WERI-Rb-1 (cell line): ENCODE measurements at regions not wholly inside any gene's neighbourhood (a gene's known extent, or its start where the extent isn't known, plus 50 kb on each side); places are given as distances from the start of the nearest gene placed in this dataset.

Experiments used
- DNase-seq: peaks from one replicate; pipeline ENCODE4 v3.0.0-alpha.2; 2020
- H3K27ac ChIP-seq: fragments of 250-450 bp; sonication (Bioruptor Pico); 2 replicates; pipeline ENCODE4 v1.5.1; 2020; ENCODE audit warnings: mild to moderate bottlenecking, moderate library complexity
- H3K27me3 ChIP-seq: fragments of 250-450 bp; sonication (Bioruptor Pico); 2 replicates; pipeline ENCODE4 v1.5.1; 2021; ENCODE audit warnings: mild to moderate bottlenecking, low read depth, moderate library complexity; ENCODE audit not compliant: insufficient read depth, severe bottlenecking
- H3K36me3 ChIP-seq: fragments of 250-450 bp; sonication (Bioruptor Pico); 2 replicates; pipeline ENCODE4 v1.5.1; 2020; ENCODE audit warnings: mild to moderate bottlenecking, moderate library complexity
- H3K4me3 ChIP-seq: 2 replicates; pipeline ENCODE4 v1.5.1; 2011; ENCODE audit warnings: low read depth, mild to moderate bottlenecking, control low read depth, low read length
- H3K9me3 ChIP-seq: fragments of 250-450 bp; sonication (Bioruptor Pico); 2 replicates; pipeline ENCODE4 v1.5.1; 2021; ENCODE audit warnings: mild to moderate bottlenecking, moderate library complexity; ENCODE audit not compliant: severe bottlenecking
- TF ChIP-seq, protein P1 (sequence below): IDR thresholded peaks from 2 replicates; pipeline ENCODE4 v1.5.1; 2011; ENCODE audit warnings: low read depth, mild to moderate bottlenecking, control low read depth, inconsistent platforms, low read length

- no peak overlapping the region for H3K4me3 ChIP-seq
- no peaks in the 10 kb centered on the region for H3K36me3 ChIP-seq
- H3K27me3 ChIP-seq = no peaks in the 10 kb centered on the region
- DNase-seq = no peak
- H3K27ac ChIP-seq = no peak overlapping the region
- H3K9me3 ChIP-seq = no peaks in the 10 kb centered on the region
- TF ChIP-seq, protein P1, sequence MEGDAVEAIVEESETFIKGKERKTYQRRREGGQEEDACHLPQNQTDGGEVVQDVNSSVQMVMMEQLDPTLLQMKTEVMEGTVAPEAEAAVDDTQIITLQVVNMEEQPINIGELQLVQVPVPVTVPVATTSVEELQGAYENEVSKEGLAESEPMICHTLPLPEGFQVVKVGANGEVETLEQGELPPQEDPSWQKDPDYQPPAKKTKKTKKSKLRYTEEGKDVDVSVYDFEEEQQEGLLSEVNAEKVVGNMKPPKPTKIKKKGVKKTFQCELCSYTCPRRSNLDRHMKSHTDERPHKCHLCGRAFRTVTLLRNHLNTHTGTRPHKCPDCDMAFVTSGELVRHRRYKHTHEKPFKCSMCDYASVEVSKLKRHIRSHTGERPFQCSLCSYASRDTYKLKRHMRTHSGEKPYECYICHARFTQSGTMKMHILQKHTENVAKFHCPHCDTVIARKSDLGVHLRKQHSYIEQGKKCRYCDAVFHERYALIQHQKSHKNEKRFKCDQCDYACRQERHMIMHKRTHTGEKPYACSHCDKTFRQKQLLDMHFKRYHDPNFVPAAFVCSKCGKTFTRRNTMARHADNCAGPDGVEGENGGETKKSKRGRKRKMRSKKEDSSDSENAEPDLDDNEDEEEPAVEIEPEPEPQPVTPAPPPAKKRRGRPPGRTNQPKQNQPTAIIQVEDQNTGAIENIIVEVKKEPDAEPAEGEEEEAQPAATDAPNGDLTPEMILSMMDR = no peak
Measured at GRCh38 chr9:88803546-88804253, 187.6 kb upstream of the S1PR3 start.

GRCh38 chr9:88804254-88804596 lies 187.0 kb upstream of the S1PR3 start:
- Histone ChIP-seq H3K4me3 (no peak overlapping the region), H3K36me3 (no peaks in the 10 kb centered on the region), H3K9me3 (no peaks in the 10 kb centered on the region), H3K27ac (no peak overlapping the region), H3K27me3 (no peaks in the 10 kb centered on the region)
- no peak for DNase-seq
- TF ChIP-seq, protein P1 = no peak

DNA sequence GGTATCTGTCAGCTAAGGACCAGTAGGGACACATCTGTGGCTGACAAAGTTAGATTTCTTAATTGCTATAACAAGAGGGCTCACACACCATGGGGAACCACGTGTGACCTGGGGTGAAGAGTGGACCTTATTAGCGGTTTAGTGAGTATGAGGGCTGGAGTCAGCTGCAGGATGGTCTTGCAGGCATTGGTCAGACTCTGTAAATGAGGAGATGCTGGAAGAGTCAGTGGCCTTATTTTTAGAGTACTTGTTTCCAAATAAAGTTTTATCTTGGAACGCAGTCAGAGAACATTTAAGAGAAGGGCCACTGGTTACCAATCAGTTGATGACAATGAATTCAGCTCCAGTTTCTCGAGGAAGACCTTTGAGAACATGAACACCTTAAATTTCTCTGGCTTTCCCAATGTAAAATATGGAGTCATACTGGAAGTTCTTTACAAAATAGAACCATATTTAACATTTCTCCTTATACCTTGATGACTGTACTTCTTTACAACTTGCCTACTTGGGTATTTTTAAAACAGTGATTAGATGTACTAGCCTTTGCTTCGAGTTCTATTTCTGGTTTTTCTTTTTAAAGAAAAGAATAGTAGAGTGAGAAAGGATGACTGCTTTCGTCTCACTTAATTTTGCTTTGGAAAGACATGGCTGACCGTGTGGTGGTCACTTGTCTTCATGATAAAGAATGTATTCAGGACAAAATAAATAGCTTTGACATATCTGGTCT lies 185.9 kb upstream of the S1PR3 start:
- DNase-seq = no peak
- no peaks in the 10 kb centered on the region for H3K9me3 ChIP-seq
- TF ChIP-seq, protein P1 = no peak
- no peak overlapping the region for H3K4me3 ChIP-seq
- H3K36me3 ChIP-seq = no peaks in the 10 kb centered on the region
- H3K27me3 ChIP-seq = no peaks in the 10 kb centered on the region
- no peak overlapping the region for H3K27ac ChIP-seq

- DNase-seq = no peak
- Histone ChIP-seq H3K9me3 (no peaks in the 10 kb centered on the region), H3K4me3 (no peak overlapping the region), H3K36me3 (no peaks in the 10 kb centered on the region), H3K27ac (no peak overlapping the region), H3K27me3 (no peaks in the 10 kb centered on the region)
- TF ChIP-seq, protein P1 = no peak
Measured at GRCh38 chr9:88807426-88807825, 183.8 kb upstream of the S1PR3 start.

DNA sequence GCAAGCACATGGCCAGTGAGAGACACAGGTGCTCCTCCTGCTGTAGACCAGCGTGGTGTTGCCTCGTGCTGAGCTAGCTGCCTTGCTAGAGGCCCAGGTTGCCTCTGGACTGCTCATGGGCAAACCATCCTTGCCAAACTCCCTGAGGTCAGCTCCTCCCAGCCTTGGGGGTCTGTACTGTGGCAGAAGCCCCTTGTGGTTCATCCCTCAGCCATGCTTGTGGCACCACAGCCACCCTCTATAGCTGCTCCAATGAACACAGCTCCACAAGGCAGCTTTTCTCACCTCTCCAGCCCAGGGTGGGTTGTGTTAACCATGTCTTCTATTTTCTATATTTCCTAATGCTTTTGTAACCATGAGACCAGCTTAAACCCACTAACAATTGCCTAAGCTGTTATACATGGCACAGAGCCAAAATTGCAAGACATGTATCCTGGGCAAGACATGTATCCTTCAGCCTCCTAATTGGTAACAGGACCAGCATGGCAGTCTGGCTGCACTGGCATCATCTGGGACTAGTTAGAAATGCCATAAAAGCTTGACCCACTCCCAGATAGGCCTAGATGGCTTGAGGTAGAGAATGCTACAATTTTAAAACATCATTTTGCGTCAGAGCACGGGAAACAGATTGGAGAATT lies 183.1 kb upstream of the S1PR3 start:
- Histone ChIP-seq H3K4me3 (no peak overlapping the region), H3K36me3 (no peaks in the 10 kb centered on the region), H3K27me3 (no peaks in the 10 kb centered on the region), H3K9me3 (no peaks in the 10 kb centered on the region), H3K27ac (no peak overlapping the region)
- TF ChIP-seq, protein P1 = no peak
- DNase-seq = no peak
